Esophagus squamous epithelium (tissue), 4 donors: ENCODE measurements at regions not wholly inside any gene's neighbourhood (a gene's known extent, or its start where the extent isn't known, plus 50 kb on each side); places are given as distances from the start of the nearest gene placed in this dataset.

Experiments used
- CTCF ChIP-seq, 6 experiments: fragments of 450-650 bp in 4 of 6; fragments of 200-600 bp in 2 of 6; sonication (generic) in 2 of 6; IDR thresholded peaks; one replicate each; pipeline ENCODE4 v1.5.1; 2016 to 2019; ENCODE audit warnings: antibody characterized with exemption in 6 of 6, mild to moderate bottlenecking in 4 of 6, moderate library complexity in 4 of 6
- POLR2A ChIP-seq, 4 donors: fragments of 450-650 bp; IDR thresholded peaks; one replicate each; pipeline ENCODE4 v1.6.1; 2017; ENCODE audit warnings: antibody characterized with exemption in 4 of 4, mild to moderate bottlenecking in 4 of 4, moderate library complexity in 3 of 4

- TF ChIP-seq CTCF (IDR thresholded peaks at IDR 0.05) (no peak), POLR2A (IDR thresholded peaks at IDR 0.05) (no peak)
These were observed 460.3 kb upstream of the LARGE1 start for GRCh38 chr22:34380532-34380931.
